Endothelial cell of umbilical vein (primary cell): ENCODE measurements at regions not wholly inside any gene's neighbourhood (a gene's known extent, or its start where the extent isn't known, plus 50 kb on each side); places are given as distances from the start of the nearest gene placed in this dataset.

Source experiments
- BruUV-seq: library from RNA; stranded (reverse); fragments of 400-500 nt; replicated peaks from 2 replicates; lab custom pipeline; 2021; lab: Mats Ljungman, UMichigan
- CTCF ChIA-PET: fragments of 300-600, 350-600 bp; sonication (Branson Sonifier 250); formaldehyde crosslinking; loops from one replicate; lab custom pipeline; 2021; ENCODE audit warnings: antibody characterized with exemption, inconsistent platforms; lab: Charles Lee
- POLR2A ChIA-PET: fragments of 300-600, 350-600 bp; sonication (Branson Sonifier 250); formaldehyde crosslinking; loops from one replicate; lab custom pipeline; 2021; ENCODE audit warnings: antibody characterized with exemption, inconsistent platforms; lab: Charles Lee
- DNase-seq: peaks from one replicate; pipeline ENCODE4 v3.0.0-alpha.2; 2011; ENCODE audit warnings: low read depth, low spot score
- FAIRE-seq: peaks from 2 replicates; lab custom pipeline; 2011; peaks lifted over from hg19 to GRCh38; lab: Jason Lieb, UNC
- H2AFZ ChIP-seq: 2 replicates; pipeline ENCODE4 v1.6.0; 2012; ENCODE audit warnings: low read depth, low read length, control low read depth, inconsistent platforms
- H3K27ac ChIP-seq: 2 replicates; pipeline ENCODE4 v1.5.1; 2011; ENCODE audit warnings: low read depth, mild to moderate bottlenecking, control low read depth, low read length, moderate library complexity; ENCODE audit not compliant: insufficient read depth
- H3K27me3 ChIP-seq, 2 experiments: 2 replicates each; pipeline versions ENCODE4 v1.6.0 to v1.6.1; 2011; ENCODE audit warnings: low read length in 2 of 2, mixed read lengths in 1 of 2; ENCODE audit not compliant: control insufficient read depth in 2 of 2, insufficient read depth in 2 of 2
- H3K36me3 ChIP-seq, 2 experiments: 2 replicates in 1 of 2; 3 replicates in 1 of 2; pipeline ENCODE4 v1.5.1; 2011; ENCODE audit warnings: low read length in 2 of 2, mild to moderate bottlenecking in 1 of 2, moderate library complexity in 1 of 2; ENCODE audit not compliant: control insufficient read depth in 2 of 2, insufficient read depth in 2 of 2; ENCODE audit errors: extremely low read depth in 1 of 2
- H3K4me1 ChIP-seq: 3 replicates; pipeline ENCODE4 v1.5.1; 2011; ENCODE audit warnings: mild to moderate bottlenecking, low read length; ENCODE audit not compliant: control insufficient read depth, insufficient read depth; ENCODE audit errors: extremely low read depth
- H3K4me2 ChIP-seq: 2 replicates; pipeline ENCODE4 v1.6.1; 2011; ENCODE audit warnings: low read length, control low read depth, mixed read lengths; ENCODE audit not compliant: insufficient read depth
- H3K4me3 ChIP-seq, 3 experiments: fragments of 200-600 bp in 1 of 3; sonication (generic), shearing (Covaris generic) in 1 of 3; replicated peaks in 1 of 3; 2 replicates each; pipeline ENCODE4 v1.5.1; 2011 to 2016; ENCODE audit warnings: control low read depth in 3 of 3, low read length in 3 of 3, mild to moderate bottlenecking in 2 of 3, inconsistent platforms in 1 of 3, low read depth in 1 of 3, moderate library complexity in 1 of 3; ENCODE audit not compliant: insufficient read depth in 1 of 3
- H3K79me2 ChIP-seq: 2 replicates; pipeline ENCODE4 v1.6.0; 2012; ENCODE audit warnings: low read length, inconsistent platforms; ENCODE audit not compliant: control insufficient read depth, insufficient read depth
- H3K9ac ChIP-seq: replicated peaks from 2 replicates; pipeline ENCODE3; 2011; ENCODE audit warnings: low read length, control low read depth; ENCODE audit not compliant: insufficient read depth; ENCODE audit errors: extremely low read depth
- H3K9me1 ChIP-seq: replicated peaks from 3 replicates; pipeline ENCODE4 v1.6.0; 2011; ENCODE audit warnings: mild to moderate bottlenecking, low read length; ENCODE audit not compliant: control insufficient read depth, insufficient read depth; ENCODE audit errors: extremely low read depth
- H3K9me3 ChIP-seq: replicated peaks from 2 replicates; pipeline ENCODE4 v1.5.1; 2012; ENCODE audit warnings: low read length, inconsistent platforms; ENCODE audit not compliant: control insufficient read depth, insufficient read depth
- H4K20me1 ChIP-seq: replicated peaks from 2 replicates; pipeline ENCODE3; 2011; ENCODE audit warnings: mild to moderate bottlenecking, low read length; ENCODE audit not compliant: control insufficient read depth, insufficient read depth; ENCODE audit errors: extremely low read depth
- CTCF ChIP-seq, 2 donors: IDR thresholded peaks; 1 replicate in 1 of 2; 2 replicates in 1 of 2; pipeline ENCODE4 v1.5.1; 2011; ENCODE audit warnings: low read length in 2 of 2, mild to moderate bottlenecking in 2 of 2, moderate library complexity in 2 of 2, control low read depth in 1 of 2, inconsistent platforms in 1 of 2, low read depth in 1 of 2; ENCODE audit not compliant: insufficient read depth in 1 of 2; ENCODE audit errors: extremely low read depth in 1 of 2
- FOS ChIP-seq: IDR thresholded peaks from 2 replicates; pipeline ENCODE4 v1.6.1; 2011; ENCODE audit warnings: mild to moderate bottlenecking, low read length, moderate library complexity, borderline replicate concordance; ENCODE audit not compliant: insufficient read depth
- GATA2 ChIP-seq: IDR thresholded peaks from 2 replicates; pipeline ENCODE4 v1.7.0; 2011; ENCODE audit warnings: low read depth, mild to moderate bottlenecking, moderate library complexity, mixed read lengths, low read length; ENCODE audit not compliant: insufficient read length, insufficient read depth
- JUN ChIP-seq: IDR thresholded peaks from 2 replicates; pipeline ENCODE4 v1.6.1; 2011; ENCODE audit warnings: borderline replicate concordance, low read depth; ENCODE audit not compliant: insufficient read length, insufficient read depth
- POLR2AphosphoS5 ChIP-seq: IDR thresholded peaks from 2 replicates; pipeline ENCODE4 v1.6.1; 2012; ENCODE audit warnings: low read depth, mild to moderate bottlenecking, control low read depth, low read length, moderate library complexity; ENCODE audit not compliant: insufficient read depth
- dilution Hi-C: fragments of 300-500 bp; cut with MboI; formaldehyde crosslinking; loops from one replicate; pipeline ENCODE4 v1.15.0; 2019; ENCODE audit warnings: low sequenced_read_pairs; ENCODE audit not compliant: extremely low pct_ligation_motif_present
- intact Hi-C: fragments of 100-400 bp; cut with micrococcal nuclease; formaldehyde crosslinking; loops from one replicate; pipeline ENCODE4 v1.10.0; 2022

GRCh38 chr6:153618371-153619322 is 420.4 kb upstream of the OPRM1 start:
- H3K36me3 ChIP-seq, result no peaks in the 10 kb centered on the region
- TF ChIP-seq JUN, result no peak
- TF ChIP-seq FOS, result no peak
- TF ChIP-seq GATA2, result no peak
- no peak for TF ChIP-seq POLR2AphosphoS5
- TF ChIP-seq CTCF (IDR thresholded peaks at IDR 0.05; ENCODE audit: extremely low read depth in 1 of 2, insufficient read depth in 1 of 2, low read depth in 1 of 2, low read length in 2 of 2), result no peak
- FAIRE-seq (no peak), DNase-seq (no peak)
- peaks cover 3% of the 10 kb centered on the region for H3K4me1 ChIP-seq
- dilution Hi-C loops, result no loop called here
- no peaks in the 10 kb centered on the region for H3K9me1 ChIP-seq
- H3K4me2 ChIP-seq, result no peak overlapping the region
- ChIA-PET CTCF (no interaction called here), POLR2A (no interaction called here)
- no peaks in the 10 kb centered on the region for H4K20me1 ChIP-seq
- intact Hi-C loops, result no loop called here
- H2AFZ ChIP-seq, result no peak overlapping the region
- no peaks in the 10 kb centered on the region for H3K9me3 ChIP-seq
- no peak overlapping the region for H3K9ac ChIP-seq
- H3K4me3 ChIP-seq, result no peak overlapping the region
- BruUV-seq, result no TSS peak
- H3K27me3 ChIP-seq, result no peaks in the 10 kb centered on the region
- no peak overlapping the region for H3K27ac ChIP-seq
- H3K79me2 ChIP-seq, result no peaks in the 10 kb centered on the region
